Pancreas (tissue), 10 donors: ENCODE measurements at regions not wholly inside any gene's neighbourhood (a gene's known extent, or its start where the extent isn't known, plus 50 kb on each side); places are given as distances from the start of the nearest gene placed in this dataset.

Experiments
- ATAC-seq, 4 donors: fragments of 200-7000 bp; cut with Tn5 transposase; one replicate each; pipeline versions ENCODE4 v1.8.0 to v1.9.1; 2020; ENCODE audit warnings: mild to moderate bottlenecking in 4 of 4, moderate library complexity in 4 of 4
- DNase-seq, 6 donors: peaks; one replicate each; pipeline ENCODE4 v3.0.0-alpha.2; 2020
- FAIRE-seq: peaks from 2 replicates; lab custom pipeline; 2012; peaks lifted over from hg19 to GRCh38; lab: Jason Lieb, UNC
- H3K27ac ChIP-seq, 4 donors: fragments of 200-600 bp; sonication (generic); 1 replicate in 3 of 4; 2 replicates in 1 of 4; pipeline versions ENCODE4 v1.5.0 to v1.8.0; 2020
- H3K27me3 ChIP-seq, 4 donors: fragments of 200-600 bp; one replicate each; pipeline ENCODE4 v1.8.0; 2021
- H3K36me3 ChIP-seq, 3 donors: fragments of 200-600 bp; sonication (generic) in 1 of 3; one replicate each; pipeline versions ENCODE4 v1.5.0 to v1.8.0; 2020 to 2021
- H3K4me1 ChIP-seq, 3 donors: fragments of 200-600 bp; one replicate each; pipeline ENCODE4 v1.8.0; 2021
- H3K4me3 ChIP-seq, 4 donors: fragments of 200-600 bp; sonication (generic) in 2 of 4; one replicate each; pipeline versions ENCODE4 v1.5.0 to v1.8.0; 2020 to 2021
- H3K9me3 ChIP-seq, 4 donors: fragments of 200-600 bp; one replicate each; pipeline ENCODE4 v1.8.0; 2021
- WGBS, 2 donors: extraction: QIAGEN DNeasy Blood & Tissue Kit; methylation state at CpG; one replicate each; pipeline ENCODE4 v1.1.7; 2013; 5-methylcytosine and 5-hydroxymethylcytosine counted together
- intact Hi-C, 3 donors: fragments of 100-400 bp; cut with DNase I; formaldehyde crosslinking; loops; one replicate each; pipeline versions ENCODE4 v1.11.1 to v1.14.2; 2022
- TF ChIP-seq, protein P1 (sequence below), 4 donors: fragments of 200-600 bp; sonication (generic) in 3 of 4; IDR thresholded peaks; one replicate each; pipeline versions ENCODE4 v1.5.0 to v1.8.0; 2021; ENCODE audit warnings: antibody characterized with exemption in 4 of 4
- donor health status: healthy with polysubstance abuse.
- donor health status: DM: no; HTN: no; CAD: no; lungs with moderate emphysema.
- donor health status: DM: no; HTN: no; CAD: no.
- donor health status: control.
- donor health status: control.
- donor health status: Bipolar disorder and iron deficiency.
- donor health status: DM: yes; HTN: yes; CAD: no.
- donor health status: DM: no; HTN: no; CAD: no.
- donor health status: DM: no; HTN: no; CAD: no.
- donor health status: DM: yes; HTN: yes; CAD: no.

DNA sequence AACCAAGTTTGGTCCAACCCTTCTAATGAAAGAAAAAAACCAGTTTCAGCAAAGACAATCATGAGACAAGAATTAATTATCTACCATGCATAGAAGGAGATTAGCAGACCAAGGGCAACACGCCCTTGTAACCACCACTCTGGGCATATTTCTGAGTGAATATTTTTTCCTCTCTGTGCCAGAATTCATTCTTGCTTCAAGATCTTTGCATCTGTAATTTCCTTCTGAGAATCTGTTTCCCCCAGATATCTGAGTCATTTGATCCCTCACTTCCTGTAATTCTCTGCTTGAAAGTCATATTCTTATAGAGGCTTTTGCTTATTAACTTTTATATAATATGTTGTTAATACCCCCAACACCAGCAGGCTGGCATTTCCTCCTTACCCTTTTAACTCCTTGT, 243.7 kb downstream of the SLC16A7 start:
- H3K27ac ChIP-seq: no peak overlapping the region
- no peaks in the 10 kb centered on the region for H3K9me3 ChIP-seq
- H3K4me3 ChIP-seq: no peak overlapping the region
- FAIRE-seq (no peak), DNase-seq (no peak), ATAC-seq (no peak)
- WGBS, 2 donors: 78 to 93% methylated on average over 1 of the region's 1 CpG
- no peaks in the 10 kb centered on the region for H3K36me3 ChIP-seq
- H3K4me1 ChIP-seq: no peaks in the 10 kb centered on the region
- TF ChIP-seq, protein P1, sequence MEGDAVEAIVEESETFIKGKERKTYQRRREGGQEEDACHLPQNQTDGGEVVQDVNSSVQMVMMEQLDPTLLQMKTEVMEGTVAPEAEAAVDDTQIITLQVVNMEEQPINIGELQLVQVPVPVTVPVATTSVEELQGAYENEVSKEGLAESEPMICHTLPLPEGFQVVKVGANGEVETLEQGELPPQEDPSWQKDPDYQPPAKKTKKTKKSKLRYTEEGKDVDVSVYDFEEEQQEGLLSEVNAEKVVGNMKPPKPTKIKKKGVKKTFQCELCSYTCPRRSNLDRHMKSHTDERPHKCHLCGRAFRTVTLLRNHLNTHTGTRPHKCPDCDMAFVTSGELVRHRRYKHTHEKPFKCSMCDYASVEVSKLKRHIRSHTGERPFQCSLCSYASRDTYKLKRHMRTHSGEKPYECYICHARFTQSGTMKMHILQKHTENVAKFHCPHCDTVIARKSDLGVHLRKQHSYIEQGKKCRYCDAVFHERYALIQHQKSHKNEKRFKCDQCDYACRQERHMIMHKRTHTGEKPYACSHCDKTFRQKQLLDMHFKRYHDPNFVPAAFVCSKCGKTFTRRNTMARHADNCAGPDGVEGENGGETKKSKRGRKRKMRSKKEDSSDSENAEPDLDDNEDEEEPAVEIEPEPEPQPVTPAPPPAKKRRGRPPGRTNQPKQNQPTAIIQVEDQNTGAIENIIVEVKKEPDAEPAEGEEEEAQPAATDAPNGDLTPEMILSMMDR (IDR thresholded peaks at IDR 0.05): no peak
- H3K27me3 ChIP-seq: no peaks in the 10 kb centered on the region
- intact Hi-C loops: no loop called here

DNA sequence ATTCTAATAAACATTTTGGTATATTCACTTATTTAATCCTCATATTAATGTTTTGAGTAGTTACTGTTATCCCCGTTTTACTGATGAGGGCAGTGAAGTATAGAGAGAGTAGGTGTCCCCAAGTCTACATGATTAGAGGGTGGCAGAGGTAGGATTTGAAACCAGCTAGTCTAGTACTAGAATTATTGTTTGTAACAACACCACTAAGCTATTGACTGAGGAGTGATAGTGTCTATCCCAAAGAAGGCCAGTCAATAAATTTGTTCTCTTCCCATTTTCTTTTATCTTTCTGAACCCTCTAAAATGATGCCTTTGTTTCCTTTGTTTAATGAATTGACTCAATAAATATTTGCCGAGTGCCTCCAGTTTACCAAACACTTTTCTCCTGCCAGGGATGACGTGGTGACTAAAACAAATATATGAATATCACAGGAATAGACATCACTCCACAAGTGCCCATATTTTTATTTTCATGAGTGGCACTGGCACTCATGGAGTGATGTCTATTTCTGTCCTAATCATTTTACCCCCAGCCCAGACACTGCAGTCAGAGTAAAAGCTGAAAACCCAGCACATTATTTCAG, 247.5 kb downstream of the SLC16A7 start:
- intact Hi-C loops: no loop called here
- DNase-seq: no peak
- no peaks in the 10 kb centered on the region for H3K4me1 ChIP-seq
- no peak for FAIRE-seq
- no peaks in the 10 kb centered on the region for H3K36me3 ChIP-seq
- no peaks in the 10 kb centered on the region for H3K27me3 ChIP-seq
- TF ChIP-seq, protein P1 (IDR thresholded peaks at IDR 0.05): no peak
- H3K27ac ChIP-seq: no peak overlapping the region
- WGBS, 2 donors: 28 to 33% methylated on average over 3 of the region's 3 CpGs
- H3K9me3 ChIP-seq: no peaks in the 10 kb centered on the region
- no peak overlapping the region for H3K4me3 ChIP-seq
- ATAC-seq: peak; percentile 28 to 71 (median 48)

DNA sequence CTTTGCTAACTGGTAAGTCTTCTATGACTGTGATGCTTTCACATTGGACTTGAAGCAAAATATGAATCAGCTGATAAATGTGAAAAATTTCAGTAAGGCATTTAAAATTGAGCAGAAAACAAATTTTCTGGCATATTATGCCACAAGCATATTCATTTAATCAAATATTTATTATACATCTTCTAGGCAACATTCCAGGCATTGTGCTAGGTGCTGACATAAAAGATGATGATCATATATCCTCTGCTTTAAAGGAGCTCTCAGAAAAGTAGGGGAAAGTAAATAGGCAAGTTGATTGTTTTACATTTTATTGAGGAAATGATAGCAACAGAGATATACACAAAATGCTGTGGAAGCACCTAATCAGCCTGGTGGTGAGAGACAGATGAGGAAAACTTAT, 248.9 kb downstream of the SLC16A7 start:
- DNase-seq: no peak
- Histone ChIP-seq H3K27me3 (no peaks in the 10 kb centered on the region), H3K4me1 (no peaks in the 10 kb centered on the region), H3K4me3 (no peak overlapping the region), H3K27ac (no peak overlapping the region), H3K9me3 (no peaks in the 10 kb centered on the region), H3K36me3 (no peaks in the 10 kb centered on the region)
- TF ChIP-seq, protein P1 (IDR thresholded peaks at IDR 0.05): no peak
- intact Hi-C loops: no loop called here
- no peak for ATAC-seq
- no peak for FAIRE-seq

DNA sequence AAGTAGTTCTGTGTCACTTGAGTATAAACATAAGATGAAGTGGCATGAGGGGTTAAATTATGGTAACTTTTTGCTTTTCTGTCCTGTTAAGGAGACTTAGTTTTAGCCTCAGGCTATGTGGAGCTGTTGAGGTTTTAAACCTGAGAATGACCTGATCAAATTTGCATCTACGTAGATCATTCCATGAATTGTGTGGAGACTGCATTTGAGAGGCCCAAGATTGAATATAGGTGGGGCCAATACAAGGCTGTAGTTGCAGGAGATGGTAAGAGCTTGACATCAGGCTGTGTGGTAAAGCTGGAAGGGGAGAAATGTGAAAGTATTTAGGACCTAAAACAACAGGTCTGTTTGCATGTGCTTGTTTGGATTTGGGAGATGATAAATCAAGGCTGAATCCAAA, 249.5 kb downstream of the SLC16A7 start:
- no peaks in the 10 kb centered on the region for H3K9me3 ChIP-seq
- H3K36me3 ChIP-seq: no peaks in the 10 kb centered on the region
- DNase-seq: no peak
- no peak overlapping the region for H3K4me3 ChIP-seq
- no peaks in the 10 kb centered on the region for H3K4me1 ChIP-seq
- no peak overlapping the region for H3K27ac ChIP-seq
- 94 to 97% methylated on average over 1 of the region's 1 CpG for WGBS, 2 donors
- no peaks in the 10 kb centered on the region for H3K27me3 ChIP-seq
- intact Hi-C loops: no loop called here
- TF ChIP-seq, protein P1 (IDR thresholded peaks at IDR 0.05): no peak
- no peak for FAIRE-seq
- no peak for ATAC-seq

DNA sequence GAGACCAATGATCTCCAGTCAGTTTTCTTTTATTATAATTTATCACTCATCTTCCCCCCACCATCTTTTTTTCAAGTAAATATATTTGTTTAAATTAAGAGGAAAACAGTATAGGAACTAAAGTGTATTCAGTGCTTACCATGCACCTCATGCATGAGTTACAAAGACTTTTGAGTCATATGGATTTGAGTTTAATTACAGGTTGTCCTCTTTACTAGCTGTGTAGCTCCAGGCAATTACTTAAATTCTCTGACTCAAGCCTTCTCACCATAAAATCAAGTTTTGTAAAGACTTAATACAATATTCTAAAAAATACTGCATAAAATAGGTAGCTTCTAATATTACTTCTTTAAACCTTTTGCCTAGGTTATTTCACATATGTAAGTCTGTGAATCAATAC, 251.3 kb downstream of the SLC16A7 start:
- no peak overlapping the region for H3K4me3 ChIP-seq
- TF ChIP-seq, protein P1 (IDR thresholded peaks at IDR 0.05): no peak
- no peak overlapping the region for H3K27ac ChIP-seq
- no peaks in the 10 kb centered on the region for H3K36me3 ChIP-seq
- H3K4me1 ChIP-seq: no peaks in the 10 kb centered on the region
- intact Hi-C loops: no loop called here
- FAIRE-seq (no peak), DNase-seq (no peak), ATAC-seq (no peak)
- H3K27me3 ChIP-seq: no peaks in the 10 kb centered on the region
- H3K9me3 ChIP-seq: no peaks in the 10 kb centered on the region
